Thymus (tissue), 11 donors: ENCODE measurements at regions not wholly inside any gene's neighbourhood (a gene's known extent, or its start where the extent isn't known, plus 50 kb on each side); places are given as distances from the start of the nearest gene placed in this dataset.
A peak's percentile ranks its signal among the peaks of the same experiment; 100 is the strongest.

ENCODE experiments used
- DNase-seq, 9 donors: peaks; one replicate each; pipeline ENCODE4 v3.0.0-alpha.2; 2013; ENCODE audit warnings: low spot score in 9 of 9, low read depth in 6 of 9, missing footprints in 1 of 9
- H3K27ac ChIP-seq, 2 donors: one replicate each; pipeline ENCODE4 v1.5.1; 2013; ENCODE audit warnings: control low read depth in 1 of 2, low read depth in 1 of 2, low read length in 1 of 2, mild to moderate bottlenecking in 1 of 2, moderate library complexity in 1 of 2
- H3K27me3 ChIP-seq, 2 donors: one replicate each; pipeline ENCODE4 v1.5.1; 2013; ENCODE audit warnings: low read length in 1 of 2; ENCODE audit not compliant: control insufficient read depth in 2 of 2, insufficient read depth in 1 of 2
- H3K36me3 ChIP-seq, 2 donors: one replicate each; pipeline ENCODE4 v1.5.1; 2013; ENCODE audit warnings: low read length in 1 of 2, mild to moderate bottlenecking in 1 of 2, moderate library complexity in 1 of 2; ENCODE audit not compliant: control insufficient read depth in 2 of 2, insufficient read depth in 2 of 2
- H3K4me1 ChIP-seq, 2 donors: one replicate each; pipeline ENCODE4 v1.5.1; 2013; ENCODE audit warnings: low read length in 2 of 2; ENCODE audit not compliant: control insufficient read depth in 2 of 2, insufficient read depth in 2 of 2
- H3K4me3 ChIP-seq, 2 donors: one replicate each; pipeline ENCODE4 v1.5.1; 2013; ENCODE audit warnings: low read length in 2 of 2, control low read depth in 1 of 2, mild to moderate bottlenecking in 1 of 2
- H3K9me3 ChIP-seq, 2 donors: one replicate each; pipeline ENCODE4 v1.5.1; 2013; ENCODE audit warnings: low read length in 1 of 2, mild to moderate bottlenecking in 1 of 2; ENCODE audit not compliant: control insufficient read depth in 2 of 2, insufficient read depth in 1 of 2
- WGBS: extraction: QIAGEN DNeasy Blood & Tissue Kit; methylation state at CpG from one replicate; pipeline ENCODE4 v1.1.7; 2013; 5-methylcytosine and 5-hydroxymethylcytosine counted together
- donor health status: healthy.

DNA sequence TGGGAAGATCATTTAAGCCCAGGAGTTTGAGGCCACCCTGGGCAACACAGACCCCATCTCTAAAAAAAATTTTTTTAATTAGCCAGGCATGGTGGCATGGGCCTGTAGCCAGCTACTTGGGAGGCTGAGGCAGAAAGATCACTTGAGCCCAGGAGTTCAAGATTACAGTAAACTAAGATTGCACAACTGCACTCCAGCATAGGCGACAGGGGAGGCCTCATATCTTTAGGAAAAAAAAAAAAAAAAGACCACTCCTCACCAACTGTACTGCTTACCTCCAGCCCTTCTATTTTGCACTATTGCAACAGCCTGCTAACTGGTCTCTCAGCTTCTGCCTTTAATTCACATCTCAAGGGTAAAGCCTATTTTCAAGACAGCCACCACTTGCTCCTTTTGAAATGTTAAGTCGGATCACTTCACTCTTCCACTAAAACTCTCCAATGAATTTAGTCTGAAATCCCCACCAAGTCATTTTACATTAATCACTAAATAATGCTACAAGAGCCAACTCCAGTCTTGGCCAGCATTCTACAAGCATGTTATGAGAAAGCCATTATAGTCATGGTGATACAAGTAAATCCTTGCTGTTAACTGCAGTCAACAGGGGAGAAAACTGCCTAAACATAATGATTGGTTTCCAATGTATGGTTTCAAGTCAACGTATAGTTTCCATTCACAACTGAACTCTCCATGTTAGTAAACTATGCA is 106.0 kb downstream of the RPS29 start:
- Histone ChIP-seq H3K9me3 (no peaks in the 10 kb centered on the region), H3K27me3 (no peaks in the 10 kb centered on the region), H3K27ac (no peak overlapping the region), H3K36me3 (no peaks in the 10 kb centered on the region), H3K4me1 (no peaks in the 10 kb centered on the region), H3K4me3 (no peak overlapping the region)
- WGBS, result 99% methylated on average over 3 of the region's 3 CpGs
- DNase-seq, result no peak

DNA sequence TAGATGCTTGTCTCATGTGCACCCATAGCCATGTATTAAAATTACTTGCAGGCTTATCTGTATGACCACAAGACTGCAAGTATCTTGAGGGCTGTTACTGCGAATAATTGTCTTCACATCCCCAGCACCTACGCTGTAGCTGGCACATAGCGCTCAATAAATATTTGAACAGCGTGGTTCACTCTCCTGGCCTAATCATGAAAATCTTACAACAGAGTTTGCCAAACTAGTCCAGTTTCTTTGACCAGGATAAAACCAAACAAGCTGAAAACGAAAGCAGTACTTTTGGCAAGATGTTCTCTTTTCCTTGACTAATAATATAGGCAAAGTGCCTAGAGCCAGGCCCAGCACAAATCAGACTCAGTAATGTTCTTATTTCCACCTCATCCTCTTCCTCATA is 106.7 kb downstream of the RPS29 start:
- no peak overlapping the region for H3K27ac ChIP-seq
- 96% methylated on average over 5 of the region's 5 CpGs for WGBS
- no peaks in the 10 kb centered on the region for H3K36me3 ChIP-seq
- no peaks in the 10 kb centered on the region for H3K4me1 ChIP-seq
- H3K9me3 ChIP-seq, result no peaks in the 10 kb centered on the region
- no peak overlapping the region for H3K4me3 ChIP-seq
- no peak for DNase-seq
- no peaks in the 10 kb centered on the region for H3K27me3 ChIP-seq

DNA sequence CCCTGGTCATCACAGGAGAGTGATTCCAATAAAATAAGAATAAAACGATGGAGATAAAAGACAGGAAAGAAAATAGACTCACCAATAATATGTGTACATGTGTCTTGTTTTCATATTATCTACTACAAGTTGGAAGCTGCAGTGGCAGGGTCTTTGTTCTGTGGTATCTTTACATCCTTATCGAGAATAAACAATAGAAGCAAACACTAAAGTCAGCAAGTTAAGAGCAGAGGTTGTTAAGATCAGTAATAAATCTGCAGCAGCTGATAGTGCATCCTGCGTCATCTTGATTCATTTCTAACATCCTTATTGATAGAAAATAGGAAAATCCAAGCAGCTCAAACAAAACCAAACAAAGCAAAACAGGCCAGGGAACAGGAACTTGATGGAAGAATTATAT is 107.4 kb downstream of the RPS29 start:
- no peak overlapping the region for H3K27ac ChIP-seq

DNA sequence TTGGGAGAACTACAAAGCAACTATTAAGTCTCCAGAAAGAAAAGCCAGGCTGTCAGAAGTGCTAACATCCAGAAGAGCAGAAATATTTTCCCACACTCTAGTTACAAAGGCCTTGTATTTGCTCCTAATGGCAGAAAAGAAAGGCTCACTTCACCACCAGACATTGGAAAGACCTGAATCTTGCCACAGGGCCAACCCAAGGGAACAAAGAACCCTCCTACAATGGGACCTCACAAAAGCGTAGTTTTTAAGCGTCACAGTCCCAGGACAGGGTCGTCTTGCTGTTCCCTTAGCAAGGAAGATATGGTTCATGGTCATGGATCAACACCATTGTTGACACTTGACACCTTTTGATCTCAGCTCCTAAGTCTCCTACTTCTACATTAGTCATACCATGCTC is 119.1 kb downstream of the RPS29 start:
- H3K9me3 ChIP-seq, result no peaks in the 10 kb centered on the region
- over 99% methylated on average over 3 of the region's 3 CpGs for WGBS
- H3K27me3 ChIP-seq, result no peaks in the 10 kb centered on the region
- H3K27ac ChIP-seq, result no peak overlapping the region
- no peaks in the 10 kb centered on the region for H3K4me1 ChIP-seq
- no peak for DNase-seq
- H3K4me3 ChIP-seq, result no peak overlapping the region
- no peaks in the 10 kb centered on the region for H3K36me3 ChIP-seq

More for the DNA sequence above, 107.4 kb downstream of the RPS29 start:
- Histone ChIP-seq H3K9me3 (no peaks in the 10 kb centered on the region), H3K4me1 (no peaks in the 10 kb centered on the region), H3K36me3 (no peaks in the 10 kb centered on the region), H3K4me3 (no peak overlapping the region), H3K27me3 (no peaks in the 10 kb centered on the region)
- 96% methylated on average over 3 of the region's 3 CpGs for WGBS
- DNase-seq, result no peak

DNA sequence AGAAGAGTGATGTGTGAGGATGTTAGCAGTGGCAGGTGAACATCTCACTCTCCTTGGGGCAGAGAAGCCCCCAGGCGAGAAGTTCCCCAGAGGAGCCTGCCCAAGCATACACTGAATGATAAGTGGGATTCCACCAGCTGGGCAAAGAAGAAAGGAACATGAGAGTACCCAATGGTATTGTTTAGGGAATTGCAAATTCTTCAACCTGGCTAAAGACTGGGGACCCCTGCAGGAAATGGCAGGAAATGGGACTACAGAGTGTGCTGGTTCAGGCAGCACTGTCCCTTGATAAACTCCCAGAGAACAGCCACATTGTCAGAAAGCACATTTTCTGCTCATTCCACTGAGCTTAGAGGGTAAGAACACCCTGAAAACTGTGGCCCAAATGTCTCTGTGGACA is 121.3 kb downstream of the RPS29 start:
- 98% methylated on average over 1 of the region's 1 CpG for WGBS
- no peaks in the 10 kb centered on the region for H3K4me1 ChIP-seq

DNA sequence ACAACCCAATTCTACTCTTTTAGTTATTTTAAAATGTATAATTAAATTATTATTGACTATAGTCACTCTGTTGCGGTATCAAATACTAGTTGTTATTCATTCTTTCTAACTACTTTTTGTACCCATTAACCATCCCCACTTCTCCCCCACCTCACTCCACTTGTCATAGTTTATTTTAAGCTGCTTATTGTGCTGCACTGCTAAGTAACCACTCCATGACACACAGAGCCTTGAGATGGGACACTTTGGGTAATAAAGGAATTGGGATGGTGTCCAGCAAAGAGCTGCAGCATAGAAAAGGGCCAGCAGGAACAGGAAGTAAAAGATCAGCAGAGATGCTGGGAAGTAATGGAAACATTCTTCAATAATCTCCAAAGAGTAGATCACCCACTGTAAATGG is 123.0 kb downstream of the RPS29 start:
- DNase-seq, result no peak
- no peaks in the 10 kb centered on the region for H3K9me3 ChIP-seq
- no peaks in the 10 kb centered on the region for H3K36me3 ChIP-seq
- no peaks in the 10 kb centered on the region for H3K27me3 ChIP-seq
- no peak overlapping the region for H3K27ac ChIP-seq
- no peaks in the 10 kb centered on the region for H3K4me1 ChIP-seq
- WGBS, result 98% methylated on average over 1 of the region's 1 CpG
- no peak overlapping the region for H3K4me3 ChIP-seq

More for the DNA sequence above, 121.3 kb downstream of the RPS29 start:
- Histone ChIP-seq H3K9me3 (no peaks in the 10 kb centered on the region), H3K27me3 (no peaks in the 10 kb centered on the region), H3K4me3 (no peak overlapping the region), H3K27ac (no peak overlapping the region), H3K36me3 (no peaks in the 10 kb centered on the region)
- DNase-seq, result no peak

DNA sequence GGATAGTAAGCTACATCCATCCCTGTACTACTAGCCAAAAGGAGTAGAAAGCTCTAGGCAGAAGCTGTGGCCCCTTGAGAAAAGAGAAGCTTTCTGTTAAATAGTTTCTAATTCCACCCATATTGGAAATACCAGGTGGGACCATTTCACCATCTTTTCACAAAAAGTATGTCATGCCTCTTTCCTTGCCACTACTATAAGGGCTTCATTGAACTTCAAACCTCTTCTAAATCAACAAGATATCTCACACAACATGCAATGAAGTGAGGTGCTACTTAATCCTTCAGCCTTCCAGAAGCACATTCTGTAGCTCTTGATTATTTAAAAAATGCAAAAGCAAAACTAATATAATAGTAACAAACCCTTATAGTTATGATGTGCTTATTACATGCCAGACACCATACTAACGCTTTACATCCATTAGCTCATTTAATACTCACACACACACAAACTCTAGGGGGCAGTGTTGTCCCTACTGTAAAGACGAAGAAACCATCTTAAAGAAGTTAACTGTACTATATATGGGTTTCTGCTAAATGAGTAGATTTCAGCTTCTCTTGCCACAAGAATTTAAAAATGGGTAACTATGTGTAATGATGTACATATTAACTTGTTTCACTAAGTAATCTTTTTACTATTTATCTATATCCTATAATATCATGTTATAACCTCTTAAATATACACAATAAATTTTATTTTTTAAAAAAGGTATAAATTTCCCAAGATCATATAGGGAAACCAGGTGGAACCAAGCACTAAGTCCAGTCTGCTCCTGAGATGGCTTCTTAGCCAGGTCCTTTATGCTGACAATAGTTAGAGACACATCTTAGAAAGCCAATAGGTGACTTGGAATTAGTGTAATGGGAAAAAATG is 124.4 kb downstream of the RPS29 start:
- peak; percentile 34 to 88 (median 78) for DNase-seq
- Histone ChIP-seq H3K4me3 (no peak overlapping the region), H3K27ac (no peak overlapping the region), H3K36me3 (no peaks in the 10 kb centered on the region), H3K9me3 (no peaks in the 10 kb centered on the region), H3K4me1 (no peaks in the 10 kb centered on the region), H3K27me3 (no peaks in the 10 kb centered on the region)
- 8% methylated on average over 2 of the region's 2 CpGs for WGBS

DNA sequence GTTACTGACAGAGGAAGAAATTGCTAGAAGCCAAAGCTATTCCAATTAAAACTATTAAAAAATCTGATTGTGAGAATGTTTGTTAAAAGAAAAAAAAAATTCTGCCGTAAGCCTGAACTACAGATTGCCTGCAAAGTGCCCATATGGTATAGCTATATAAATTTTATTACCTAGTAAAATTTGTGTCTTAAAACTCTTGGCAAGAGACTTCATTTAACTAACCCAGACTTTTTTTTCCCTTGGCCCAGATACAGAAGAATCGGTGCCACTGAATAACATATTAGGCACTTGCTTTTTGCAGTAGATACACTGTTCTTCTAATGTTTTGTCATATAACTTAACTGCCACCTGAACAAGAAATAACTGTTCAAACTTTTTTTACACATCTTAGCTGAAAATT is 125.5 kb downstream of the RPS29 start:
- no peak for DNase-seq
- no peak overlapping the region for H3K27ac ChIP-seq
- no peaks in the 10 kb centered on the region for H3K4me1 ChIP-seq
- no peak overlapping the region for H3K4me3 ChIP-seq
- WGBS, result 97% methylated on average over 2 of the region's 2 CpGs
- no peaks in the 10 kb centered on the region for H3K9me3 ChIP-seq
- H3K27me3 ChIP-seq, result no peaks in the 10 kb centered on the region
- H3K36me3 ChIP-seq, result no peaks in the 10 kb centered on the region

DNA sequence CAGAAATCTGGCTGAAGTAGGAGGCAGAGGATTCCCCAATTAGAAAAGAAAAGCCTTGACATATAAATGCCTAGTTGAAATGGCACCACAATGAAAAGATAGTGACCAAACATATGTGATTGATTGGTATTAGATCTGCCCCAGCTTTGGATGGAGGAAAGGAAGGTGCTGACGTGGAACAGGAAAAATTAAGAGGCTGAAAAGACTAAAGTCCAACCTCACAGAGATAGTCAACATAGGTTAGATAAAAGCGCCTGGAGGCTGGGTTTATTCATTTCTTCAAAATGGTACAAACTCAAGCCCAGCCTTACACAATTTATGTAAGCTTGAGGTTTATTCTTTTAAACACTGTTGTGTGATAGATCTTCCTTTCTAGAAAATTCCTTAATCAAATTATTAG is 129.6 kb downstream of the RPS29 start:
- no peak overlapping the region for H3K27ac ChIP-seq
- no peaks in the 10 kb centered on the region for H3K4me1 ChIP-seq
- no peaks in the 10 kb centered on the region for H3K27me3 ChIP-seq
- no peak overlapping the region for H3K4me3 ChIP-seq
- no peak for DNase-seq
- no peaks in the 10 kb centered on the region for H3K36me3 ChIP-seq
- 98% methylated on average over 2 of the region's 2 CpGs for WGBS
- H3K9me3 ChIP-seq, result no peaks in the 10 kb centered on the region
